Right cardiac atrium (tissue), 5 donors: ENCODE measurements at regions not wholly inside any gene's neighbourhood (a gene's known extent, or its start where the extent isn't known, plus 50 kb on each side); places are given as distances from the start of the nearest gene placed in this dataset.

ENCODE experiments used
- ATAC-seq, 2 donors: fragments of 200-7000 bp; cut with Tn5 transposase; one replicate each; pipeline versions ENCODE4 v1.8.0 to v1.9.1; 2020; ENCODE audit warnings: moderate library complexity in 2 of 2, mild to moderate bottlenecking in 1 of 2
- DNase-seq, 3 donors: peaks; one replicate each; pipeline ENCODE4 v3.0.0-alpha.2; 2020
- H3K27ac ChIP-seq: one replicate; pipeline ENCODE4 v1.5.1; 2013; ENCODE audit warnings: mild to moderate bottlenecking, low read length, control low read depth, moderate library complexity
- H3K27me3 ChIP-seq: one replicate; pipeline ENCODE4 v1.6.1; 2013; ENCODE audit not compliant: control insufficient read depth, insufficient read depth
- H3K4me1 ChIP-seq: one replicate; pipeline ENCODE4 v1.6.1; 2013; ENCODE audit warnings: low read length; ENCODE audit not compliant: control insufficient read depth, insufficient read depth
- H3K4me3 ChIP-seq: one replicate; pipeline ENCODE4 v1.5.1; 2013; ENCODE audit warnings: low read length, control low read depth
- H3K9me3 ChIP-seq: one replicate; pipeline ENCODE4 v1.6.1; 2013; ENCODE audit warnings: low read length; ENCODE audit not compliant: control insufficient read depth
- WGBS: extraction: QIAGEN DNeasy Blood & Tissue Kit; methylation state at CpG from one replicate; pipeline ENCODE4 v1.1.7; 2013; 5-methylcytosine and 5-hydroxymethylcytosine counted together
- intact Hi-C, 4 donors: fragments of 100-400 bp; cut with DNase I; formaldehyde crosslinking; loops; one replicate each; pipeline versions ENCODE4 v1.11.0 to v1.14.0; 2022 to 2023
- donor health status: healthy with polysubstance abuse.
- donor health status: DM: no; HTN: yes; CAD: no.
- donor health status: DM: no; HTN: no; CAD: no.
- donor health status: DM: no; HTN: yes; CAD: no; lungs with severe emphysema.
- donor health status: DM: yes; HTN: yes; CAD: no.

DNA sequence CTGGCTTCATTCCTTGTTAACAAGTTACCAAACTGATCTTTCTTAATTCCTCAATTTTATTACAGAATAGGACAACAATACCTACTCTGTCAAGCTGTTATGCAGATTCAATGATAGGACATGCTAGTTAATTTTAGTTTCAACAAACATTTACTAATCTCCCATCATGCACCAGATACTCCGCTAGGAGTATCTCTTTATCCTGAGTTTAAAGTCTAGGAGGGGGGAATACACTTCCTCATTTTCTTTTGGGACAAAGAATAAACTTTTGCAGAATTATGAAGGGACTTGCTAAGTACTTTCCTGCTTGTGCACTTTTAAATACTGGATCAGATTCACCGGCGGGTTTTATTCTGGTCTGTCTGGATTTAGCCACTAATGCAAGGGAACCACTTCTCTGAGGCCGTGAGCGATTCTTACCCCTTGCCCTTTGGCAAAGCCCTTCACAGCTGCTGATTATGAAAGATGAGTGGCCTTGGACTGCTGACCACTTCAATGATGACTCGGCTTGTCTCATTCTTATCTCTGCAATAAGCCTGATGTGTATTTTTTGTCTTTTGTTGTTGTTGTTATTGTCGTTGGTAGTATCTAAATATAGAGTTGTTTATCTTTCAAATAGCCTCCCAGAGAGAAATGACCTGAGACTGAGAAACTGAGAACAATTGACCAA is 73.9 kb downstream of the RMI1 start:
- 51% methylated on average over 7 of the region's 7 CpGs for WGBS
- Histone ChIP-seq H3K27ac (no peak overlapping the region), H3K27me3 (no peaks in the 10 kb centered on the region), H3K9me3 (no peaks in the 10 kb centered on the region), H3K4me1 (no peaks in the 10 kb centered on the region), H3K4me3 (no peak overlapping the region)
- DNase-seq (no peak), ATAC-seq (peak; percentile 34 to 64)
- intact Hi-C loops: loop anchor here in 1 of 4 donors (10.0 kb wide), 1 partner anchor 50 kb away; no protein-coding TSS in a partner anchor

DNA sequence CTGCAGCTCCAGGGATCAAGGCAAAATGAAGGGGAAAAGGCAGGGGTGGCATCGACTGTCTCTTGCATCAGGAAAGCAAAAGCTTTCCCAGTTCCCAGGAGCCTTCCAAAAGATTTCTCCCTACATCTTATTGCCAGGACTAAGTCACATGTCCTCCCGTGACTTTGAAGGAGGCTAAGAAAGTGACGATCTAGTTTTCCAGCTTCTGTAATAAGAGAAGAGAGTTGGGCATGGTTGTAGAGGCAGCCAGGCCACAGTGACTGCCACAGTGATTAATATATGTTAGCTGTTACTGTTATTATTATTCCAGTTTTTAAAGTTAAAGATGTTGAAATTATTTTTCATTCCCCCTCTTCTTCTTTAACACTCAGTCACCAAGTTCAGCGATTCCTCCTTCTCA is 77.1 kb downstream of the RMI1 start:
- intact Hi-C loops: loop anchor here in 1 of 4 donors (10.0 kb wide), 1 partner anchor 53 kb away; no protein-coding TSS in a partner anchor
- no peak for DNase-seq
- no peak for ATAC-seq
- Histone ChIP-seq H3K4me3 (no peak overlapping the region), H3K4me1 (no peaks in the 10 kb centered on the region), H3K27me3 (no peaks in the 10 kb centered on the region), H3K27ac (no peak overlapping the region), H3K9me3 (no peaks in the 10 kb centered on the region)
- 73% methylated on average over 4 of the region's 4 CpGs for WGBS

DNA sequence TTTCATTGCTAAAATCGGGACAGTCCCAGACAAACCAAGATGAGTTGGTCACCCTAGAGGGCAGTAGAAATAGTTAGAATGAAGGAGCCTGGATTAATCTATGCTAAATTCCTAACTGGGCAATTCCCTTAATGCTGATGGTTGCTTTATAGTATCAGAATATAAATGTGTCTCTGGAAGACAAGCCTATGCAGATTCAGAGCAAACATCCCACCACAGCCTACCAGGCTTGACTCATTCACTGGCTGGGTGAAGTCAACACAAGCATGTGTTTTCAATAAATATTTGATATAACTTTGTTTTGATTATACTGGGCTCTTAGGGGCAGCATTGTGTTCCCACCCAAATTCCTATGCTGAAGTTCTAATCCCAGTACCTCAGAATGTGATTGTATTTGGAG is 79.3 kb downstream of the RMI1 start:
- intact Hi-C loops: loop anchor here in 1 of 4 donors (10.0 kb wide), 1 partner anchor 55 kb away; no protein-coding TSS in a partner anchor
- no peaks in the 10 kb centered on the region for H3K27me3 ChIP-seq
- ATAC-seq: no peak
- no peaks in the 10 kb centered on the region for H3K4me1 ChIP-seq
- H3K27ac ChIP-seq: no peak overlapping the region
- no peaks in the 10 kb centered on the region for H3K9me3 ChIP-seq
- DNase-seq: no peak
- WGBS: 82% methylated on average over 1 of the region's 1 CpG
- no peak overlapping the region for H3K4me3 ChIP-seq

DNA sequence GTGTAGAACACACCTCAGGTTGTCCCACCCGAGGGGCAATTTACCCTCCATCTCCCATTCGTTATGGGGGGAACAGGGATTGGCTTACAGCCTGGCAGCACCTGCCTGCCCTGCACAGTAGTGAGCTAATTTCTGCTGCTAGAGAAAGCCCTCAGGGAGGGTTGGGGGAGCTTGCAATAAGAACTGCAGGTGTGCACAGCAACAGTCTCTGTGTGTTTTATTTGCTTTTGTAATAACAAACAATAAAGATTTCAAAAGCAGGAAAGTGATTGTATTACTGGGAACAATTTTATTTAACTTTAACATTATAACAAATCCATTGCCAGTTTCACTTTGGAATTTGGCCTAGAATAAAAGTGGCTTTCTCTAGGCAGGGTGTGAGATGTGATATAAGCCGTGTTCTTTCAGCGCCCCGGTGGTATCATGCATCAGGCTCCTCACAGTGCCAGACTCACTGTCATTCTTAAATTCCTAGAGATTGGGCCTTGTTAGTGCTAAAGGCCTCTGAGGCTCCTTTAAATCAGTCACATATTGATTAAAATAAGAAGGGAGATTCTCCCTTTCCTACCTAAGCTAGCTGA is 81.1 kb downstream of the RMI1 start:
- peak; percentile 87 to 90 for ATAC-seq
- Histone ChIP-seq H3K9me3 (no peaks in the 10 kb centered on the region), H3K4me3 (no peak overlapping the region), H3K27ac (no peak overlapping the region), H3K4me1 (no peaks in the 10 kb centered on the region), H3K27me3 (no peaks in the 10 kb centered on the region)
- DNase-seq: peak in 1 of 3 donors; percentile 58
- 47% methylated on average over 5 of the region's 5 CpGs for WGBS
- intact Hi-C loops: no loop called here

DNA sequence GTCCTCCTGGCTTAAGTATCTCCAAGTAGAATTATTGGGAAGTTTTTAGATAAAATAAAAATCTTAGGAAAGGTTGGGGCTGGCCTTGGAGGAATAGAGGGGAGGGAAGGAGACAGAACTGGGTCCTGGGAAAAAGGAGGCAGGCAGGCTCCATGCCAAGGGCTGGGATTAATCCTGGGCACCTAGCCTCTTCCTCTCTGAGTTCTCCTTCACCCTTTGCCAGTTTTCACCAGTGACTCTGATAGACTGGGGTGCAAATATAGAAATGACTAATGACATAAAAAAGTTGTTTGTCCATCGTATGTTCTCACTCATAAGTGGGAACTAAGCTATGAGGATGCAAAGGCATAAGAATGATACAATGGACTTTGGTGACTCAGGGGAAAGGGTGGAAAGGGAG is 81.9 kb downstream of the RMI1 start:
- Histone ChIP-seq H3K4me3 (no peak overlapping the region), H3K27ac (no peak overlapping the region), H3K4me1 (no peaks in the 10 kb centered on the region), H3K9me3 (no peaks in the 10 kb centered on the region), H3K27me3 (no peaks in the 10 kb centered on the region)
- WGBS: 26% methylated on average over 1 of the region's 1 CpG
- intact Hi-C loops: no loop called here
- DNase-seq (peak; percentile 17 to 73 (median 56)), ATAC-seq (peak; percentile 81 to 87)

DNA sequence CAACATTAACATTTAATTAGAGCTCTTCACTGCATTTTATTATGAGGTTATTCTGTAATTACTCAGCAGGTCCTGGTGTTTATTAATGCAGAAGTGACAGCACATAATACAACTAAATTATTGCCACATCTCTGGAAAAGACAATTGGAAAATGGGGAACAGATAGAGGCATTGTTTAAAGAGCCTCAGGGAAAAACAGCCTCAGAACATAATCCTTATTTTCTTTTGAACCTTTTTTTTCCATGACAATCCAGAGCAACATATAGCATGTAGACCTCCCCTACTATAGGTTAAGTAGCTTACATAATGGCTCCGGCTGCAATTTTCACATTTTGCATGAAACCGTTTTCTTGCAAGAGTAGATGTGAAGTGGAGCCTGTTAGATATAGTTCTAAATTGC is 87.2 kb downstream of the RMI1 start:
- ATAC-seq (no peak), DNase-seq (no peak)
- 88% methylated on average over 2 of the region's 2 CpGs for WGBS
- no peaks in the 10 kb centered on the region for H3K4me1 ChIP-seq
- H3K9me3 ChIP-seq: no peaks in the 10 kb centered on the region
- no peak overlapping the region for H3K4me3 ChIP-seq
- no peaks in the 10 kb centered on the region for H3K27me3 ChIP-seq
- H3K27ac ChIP-seq: no peak overlapping the region
- intact Hi-C loops: no loop called here

DNA sequence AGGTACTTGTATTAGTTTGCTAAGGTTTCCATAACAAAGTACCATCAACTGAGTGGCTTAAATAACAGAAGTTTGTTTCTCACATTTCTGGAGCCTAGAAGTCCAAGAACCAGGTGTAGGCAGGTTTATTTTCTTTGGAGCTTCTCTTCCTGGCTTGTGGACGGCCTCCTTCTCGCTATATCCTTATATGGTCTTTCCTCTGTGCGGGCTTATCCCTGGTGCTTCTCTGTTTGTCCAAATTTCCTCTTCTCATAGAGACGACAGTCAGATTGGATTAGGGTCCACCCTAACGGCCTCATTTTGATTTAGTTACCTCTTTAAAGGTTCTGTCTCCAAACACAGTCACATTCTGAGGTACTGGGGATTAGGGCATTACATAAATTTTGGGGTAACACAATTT is 88.3 kb downstream of the RMI1 start:
- no peaks in the 10 kb centered on the region for H3K9me3 ChIP-seq
- ATAC-seq (no peak), DNase-seq (no peak)
- no peaks in the 10 kb centered on the region for H3K4me1 ChIP-seq
- H3K4me3 ChIP-seq: no peak overlapping the region
- intact Hi-C loops: no loop called here
- 72% methylated on average over 5 of the region's 5 CpGs for WGBS
- H3K27me3 ChIP-seq: no peaks in the 10 kb centered on the region
- H3K27ac ChIP-seq: no peak overlapping the region

DNA sequence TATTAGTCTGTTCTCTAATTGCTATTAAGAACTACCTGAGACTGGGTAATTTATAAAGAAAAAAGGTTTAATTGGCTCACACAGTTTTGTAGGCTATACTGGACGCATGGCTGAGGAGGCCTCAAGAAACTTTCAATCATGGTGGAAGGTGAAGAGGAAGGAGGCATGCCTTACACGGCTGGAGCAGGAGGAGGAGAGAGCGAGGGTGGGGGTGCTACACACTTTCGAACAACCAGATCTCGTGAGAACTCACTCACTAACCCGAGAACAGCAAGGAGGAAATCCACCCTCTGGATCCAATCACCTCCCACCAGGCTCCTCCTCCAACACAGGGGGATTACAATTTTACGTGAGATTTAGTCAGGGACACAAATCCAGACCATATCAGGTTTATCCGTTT is 90.0 kb downstream of the RMI1 start:
- Histone ChIP-seq H3K9me3 (no peaks in the 10 kb centered on the region), H3K27me3 (no peaks in the 10 kb centered on the region), H3K4me3 (no peak overlapping the region), H3K27ac (no peak overlapping the region), H3K4me1 (no peaks in the 10 kb centered on the region)
- 87% methylated on average over 8 of the region's 8 CpGs for WGBS
- DNase-seq: no peak
- ATAC-seq: no peak
- intact Hi-C loops: no loop called here

DNA sequence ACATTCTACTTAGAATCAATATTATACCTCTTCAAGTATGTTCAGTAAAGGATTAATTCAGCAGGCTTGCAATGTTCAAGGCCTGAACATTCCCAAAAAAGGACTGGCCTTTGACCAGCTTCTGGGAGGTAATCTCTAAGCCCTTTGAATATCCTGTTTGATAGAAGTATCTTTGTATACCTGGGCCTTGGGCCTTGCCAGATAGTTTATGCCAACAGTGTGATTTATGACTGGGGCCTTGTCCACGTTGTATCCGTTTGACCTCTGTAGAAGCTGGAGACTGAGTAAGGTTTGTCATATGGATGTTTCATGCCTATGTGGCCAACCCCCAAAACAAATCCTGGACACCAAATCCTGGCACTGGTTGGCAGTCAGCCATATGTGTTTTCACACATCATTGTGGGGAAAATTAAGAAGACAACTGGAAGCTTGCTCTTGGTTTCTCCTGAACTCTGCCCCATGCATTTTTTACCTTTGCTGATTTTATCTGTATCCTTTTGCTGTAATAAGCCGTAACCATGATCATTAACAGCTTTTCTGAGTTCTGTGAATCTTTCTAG is 92.1 kb downstream of the RMI1 start:
- DNase-seq: no peak
- intact Hi-C loops: no loop called here
- 88% methylated on average over 3 of the region's 3 CpGs for WGBS

DNA sequence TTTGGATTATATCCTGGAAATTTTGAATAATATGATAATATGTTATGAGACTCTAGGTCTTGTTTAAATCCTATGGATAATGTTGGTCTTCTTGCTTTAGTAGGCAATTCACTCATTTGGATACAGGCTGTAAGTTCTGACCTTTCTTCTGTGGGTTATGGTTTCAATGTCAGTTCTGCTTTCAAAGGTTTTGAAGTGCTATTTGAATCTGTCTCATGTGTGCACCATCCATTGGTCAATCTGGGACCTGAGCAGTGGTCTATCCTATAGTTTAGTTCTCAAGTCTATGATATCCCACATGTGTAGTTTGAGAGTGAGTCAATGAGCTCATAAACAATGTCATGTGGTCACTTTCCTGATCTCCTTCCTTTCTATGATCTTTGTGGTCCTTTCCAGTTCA is 94.4 kb downstream of the RMI1 start:
- H3K27me3 ChIP-seq: no peaks in the 10 kb centered on the region
- intact Hi-C loops: no loop called here
- peaks cover 2% of the 10 kb centered on the region for H3K4me1 ChIP-seq
- H3K9me3 ChIP-seq: no peaks in the 10 kb centered on the region
- H3K4me3 ChIP-seq: no peak overlapping the region
- no peak for ATAC-seq
- H3K27ac ChIP-seq: no peak overlapping the region
- no peak for DNase-seq

More for the DNA sequence above, 92.1 kb downstream of the RMI1 start:
- ATAC-seq: no peak
- Histone ChIP-seq H3K27ac (no peak overlapping the region), H3K27me3 (no peaks in the 10 kb centered on the region), H3K4me3 (no peak overlapping the region), H3K4me1 (no peaks in the 10 kb centered on the region), H3K9me3 (no peaks in the 10 kb centered on the region)

DNA sequence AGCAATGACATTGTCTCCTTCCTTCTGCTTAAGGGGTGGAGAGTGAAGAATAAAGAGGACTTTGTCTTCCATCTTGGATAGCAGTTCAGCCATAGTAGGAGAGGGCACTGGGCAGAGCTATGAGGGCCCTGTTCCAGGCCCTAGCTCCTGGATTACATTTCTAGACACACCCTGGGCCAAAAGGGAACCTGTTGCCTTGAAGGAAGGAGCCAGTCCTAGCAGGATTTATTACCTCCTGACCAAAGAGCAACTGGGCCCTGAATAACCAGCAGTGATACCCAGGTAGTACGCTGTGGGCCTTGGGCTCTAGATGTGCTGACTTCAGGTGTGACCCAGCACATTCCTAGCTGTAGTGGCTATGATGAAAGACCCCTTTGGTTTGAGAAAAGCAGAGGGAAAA is 95.8 kb downstream of the RMI1 start:
- no peaks in the 10 kb centered on the region for H3K27me3 ChIP-seq
- 96% methylated on average over 1 of the region's 1 CpG for WGBS
- H3K4me3 ChIP-seq: no peak overlapping the region
- intact Hi-C loops: no loop called here
- peaks cover 2% of the 10 kb centered on the region for H3K4me1 ChIP-seq
- DNase-seq (no peak), ATAC-seq (no peak)
- no peaks in the 10 kb centered on the region for H3K9me3 ChIP-seq
- no peak overlapping the region for H3K27ac ChIP-seq
